HepG2 (cell line): ENCODE measurements at regions not wholly inside any gene's neighbourhood (a gene's known extent, or its start where the extent isn't known, plus 50 kb on each side); places are given as distances from the start of the nearest gene placed in this dataset.

ENCODE experiments used
- ATAC-seq: fragments of 200-7000 bp; cut with Tn5 transposase; 3 replicates; pipeline ENCODE4 v1.9.1; 2020; ENCODE audit warnings: mild to moderate bottlenecking, moderate library complexity
- BruUV-seq: library from RNA; stranded (reverse); fragments of 400-500 nt; replicated peaks from 2 replicates; lab custom pipeline; 2021; lab: Mats Ljungman, UMichigan
- CTCF ChIA-PET: fragments of 300-600 bp; formaldehyde crosslinking; extraction: SDS; loops from one replicate; lab custom pipeline; 2021; ENCODE audit warnings: low total read pairs, inconsistent platforms, low intra/inter-chr PET ratio; lab: Yijun Ruan, JAX
- POLR2A ChIA-PET: fragments of 350-600 bp; sonication (Branson Sonifier 250); formaldehyde crosslinking; loops from one replicate; lab custom pipeline; 2020; ENCODE audit warnings: antibody characterized with exemption, inconsistent platforms; lab: Yijun Ruan, JAX
- DNase-seq: peaks from one replicate; pipeline ENCODE4 v3.0.0-alpha.2; 2015; ENCODE audit warnings: low spot score
- FAIRE-seq: peaks from 3 replicates; lab custom pipeline; 2011; peaks lifted over from hg19 to GRCh38; lab: Jason Lieb, UNC
- H2AFZ ChIP-seq: one replicate; pipeline ENCODE4 v1.6.1; 2011; ENCODE audit warnings: low read length, inconsistent platforms
- H3K27ac ChIP-seq: fragments of 300-600 bp; 3 replicates; pipeline ENCODE4 v1.8.0; 2011; ENCODE audit warnings: mixed run types, mild to moderate bottlenecking, mixed read lengths, low read length, inconsistent platforms; ENCODE audit not compliant: insufficient read depth; ENCODE audit errors: extremely low read length
- H3K27me3 ChIP-seq, 2 experiments: fragments of 200-600 bp in 1 of 2; 2 replicates in 1 of 2; 3 replicates in 1 of 2; pipeline versions ENCODE4 v1.6.0 to v1.8.0; 2011; ENCODE audit warnings: low read length in 2 of 2, mild to moderate bottlenecking in 2 of 2, moderate library complexity in 2 of 2, inconsistent platforms in 1 of 2; ENCODE audit not compliant: insufficient read depth in 2 of 2, control insufficient read depth in 1 of 2
- H3K36me3 ChIP-seq, 2 experiments: fragments of 200-600 bp in 1 of 2; replicated peaks in 1 of 2; 2 replicates in 1 of 2; 3 replicates in 1 of 2; pipeline versions ENCODE4 v1.5.1 to v1.8.0; 2011; ENCODE audit warnings: low read length in 2 of 2, inconsistent platforms in 1 of 2; ENCODE audit not compliant: insufficient read depth in 2 of 2, control insufficient read depth in 1 of 2
- H3K4me1 ChIP-seq: 2 replicates; pipeline ENCODE4 v1.5.1; 2012; ENCODE audit warnings: low read length, inconsistent platforms; ENCODE audit not compliant: insufficient read depth
- H3K4me2 ChIP-seq: 2 replicates; pipeline ENCODE4 v1.6.0; 2011; ENCODE audit warnings: low read depth, low read length, inconsistent platforms
- H3K4me3 ChIP-seq, 3 experiments: fragments of 200-600 bp in 1 of 3; sonication (generic), shearing (Covaris generic) in 1 of 3; replicated peaks in 1 of 3; 2 replicates each; pipeline ENCODE4 v1.5.1; 2011 to 2016; ENCODE audit warnings: low read length in 3 of 3, inconsistent platforms in 2 of 3, low read depth in 2 of 3, mild to moderate bottlenecking in 2 of 3, control low read depth in 1 of 3, mixed read lengths in 1 of 3; ENCODE audit not compliant: insufficient read depth in 1 of 3
- H3K79me2 ChIP-seq: one replicate; pipeline ENCODE4 v1.6.1; 2011; ENCODE audit warnings: low read length, inconsistent platforms; ENCODE audit not compliant: insufficient read depth
- H3K9ac ChIP-seq: 2 replicates; pipeline ENCODE4 v1.6.0; 2011; ENCODE audit warnings: mild to moderate bottlenecking, low read depth, low read length, inconsistent platforms; ENCODE audit not compliant: insufficient read depth
- H3K9me3 ChIP-seq: 2 replicates; pipeline ENCODE4 v1.5.1; 2012; ENCODE audit warnings: mild to moderate bottlenecking, low read length
- H4K20me1 ChIP-seq: 2 replicates; pipeline ENCODE4 v1.6.0; 2011; ENCODE audit warnings: inconsistent platforms, mild to moderate bottlenecking, low read length, moderate library complexity; ENCODE audit not compliant: insufficient read depth
- HNRNPK ChIP-seq: fragments of 200-400 bp; formaldehyde crosslinking; IDR thresholded peaks from 2 replicates; pipeline ENCODE4 v1.6.1; 2018; ENCODE audit warnings: low read length, low read depth, moderate library complexity, mild to moderate bottlenecking; ENCODE audit not compliant: poor library complexity, severe bottlenecking
- MAFK ChIP-seq, 2 experiments: IDR thresholded peaks in 1 of 2; conservative IDR thresholded peaks in 1 of 2; 2 replicates each; pipeline ENCODE4 v1.6.1; 2011; ENCODE audit warnings: improper control_type of control experiment in 2 of 2, low read length in 2 of 2
- MAZ ChIP-seq, 2 experiments: sonication (generic) in 1 of 2; formaldehyde crosslinking in 1 of 2; IDR thresholded peaks; 2 replicates each; pipeline versions ENCODE4 v1.5.0 to v1.6.1; 2012 to 2020; ENCODE audit warnings: low read depth in 2 of 2, mild to moderate bottlenecking in 2 of 2, borderline replicate concordance in 1 of 2, improper control_type of control experiment in 1 of 2, low read length in 1 of 2, missing genetic modification reagents in 1 of 2, moderate library complexity in 1 of 2
- ZNF101 ChIP-seq: sonication (generic); formaldehyde crosslinking; IDR thresholded peaks from 2 replicates; pipeline ENCODE4 v1.4.0; 2020; ENCODE audit warnings: mild to moderate bottlenecking, low read depth, missing genetic modification reagents, borderline replicate concordance
- ZNF432 ChIP-seq: sonication (generic); formaldehyde crosslinking; IDR thresholded peaks from 2 replicates; pipeline ENCODE4 v1.5.0; 2020; ENCODE audit warnings: missing genetic modification reagents, mild to moderate bottlenecking, borderline replicate concordance
- WGBS: methylation state at CpG from one replicate; pipeline ENCODE4 v1.1.6; 2017; ENCODE audit warnings: low lambda C conversion rate; 5-methylcytosine and 5-hydroxymethylcytosine counted together
- in situ Hi-C: cut with HindIII; loops from 2 replicates; pipeline ENCODE4 v1.10.0; 2017; ENCODE audit warnings: low pct_unique_long_range_greater_than_20kb; ENCODE audit not compliant: extremely low pct_ligation_motif_present
- intact Hi-C: fragments of 100-400 bp; cut with micrococcal nuclease; formaldehyde crosslinking; loops from one replicate; pipeline ENCODE4 v1.10.0; 2022; ENCODE audit not compliant: unreplicated experiment

GRCh38 chr16:9683677-9684076 is 498.6 kb downstream of the GRIN2A start:
- H3K79me2 ChIP-seq = no peaks in the 10 kb centered on the region
- H3K27ac ChIP-seq = no peak overlapping the region
- no peak overlapping the region for H3K9ac ChIP-seq
- FAIRE-seq (no peak), DNase-seq (no peak), ATAC-seq (no peak)
- ChIA-PET POLR2A (no interaction called here), CTCF (no interaction called here)
- no peak for TF ChIP-seq ZNF432
- no peak for TF ChIP-seq MAZ (IDR thresholded peaks at IDR 0.05; ENCODE audit: borderline replicate concordance, low read depth, low read length)
- TF ChIP-seq MAZ (CRISPR knock-in tag; IDR thresholded peaks at IDR 0.05; ENCODE audit: low read depth) = no peak
- TF ChIP-seq HNRNPK = peak; percentile 31
- no TSS peak for BruUV-seq
- H3K36me3 ChIP-seq = no peaks in the 10 kb centered on the region
- no peaks in the 10 kb centered on the region for H4K20me1 ChIP-seq
- H3K4me2 ChIP-seq = no peak overlapping the region
- no peak overlapping the region for H3K4me3 ChIP-seq
- peaks cover 1 to 13% of the 10 kb centered on the region in 2 experiments; a peak in 3 of 5 replicates for H3K27me3 ChIP-seq
- in situ Hi-C loops = no loop called here
- H3K4me1 ChIP-seq = no peaks in the 10 kb centered on the region
- intact Hi-C loops = no loop called here
- no peak overlapping the region for H2AFZ ChIP-seq
- H3K9me3 ChIP-seq = peaks cover 6% of the 10 kb centered on the region

GRCh38 chr16:9687737-9688319 is 494.4 kb downstream of the GRIN2A start:
- H3K9ac ChIP-seq = no peak overlapping the region
- H3K36me3 ChIP-seq = no peaks in the 10 kb centered on the region
- FAIRE-seq (no peak), DNase-seq (no peak), ATAC-seq (no peak)
- no TSS peak for BruUV-seq
- H3K4me2 ChIP-seq = no peak overlapping the region
- no peaks in the 10 kb centered on the region for H3K4me1 ChIP-seq
- no peaks in the 10 kb centered on the region for H3K79me2 ChIP-seq
- intact Hi-C loops (no loop called here), in situ Hi-C loops (no loop called here)
- H2AFZ ChIP-seq = no peak overlapping the region
- peaks cover 6% of the 10 kb centered on the region for H3K9me3 ChIP-seq
- no peak overlapping the region for H3K27ac ChIP-seq
- CTCF ChIA-PET = no interaction called here
- H4K20me1 ChIP-seq = no peaks in the 10 kb centered on the region
- under 1% methylated on average over 4 of the region's 4 CpGs for WGBS
- H3K4me3 ChIP-seq = no peak overlapping the region
- H3K27me3 ChIP-seq = no peaks in the 10 kb centered on the region
- POLR2A ChIA-PET = no interaction called here
- TF ChIP-seq MAFK (conservative IDR thresholded peaks at IDR 0.05 in 1 of 2, IDR thresholded peaks at IDR 0.05 in 1 of 2; ENCODE audit: low read length in 2 of 2) = peak; percentile 63 to 68
- TF ChIP-seq ZNF101 = no peak
